Activated CD8-positive, alpha-beta T cell treated with anti-CD3 and anti-CD28 coated beads, Interleukin-2, amount 10 ng/mL, durations not matched to agents 7 days and 5 days (primary cell): ENCODE measurements at regions not wholly inside any gene's neighbourhood (a gene's known extent, or its start where the extent isn't known, plus 50 kb on each side); places are given as distances from the start of the nearest gene placed in this dataset.
"Not testable (repeated sequence)": the region's sequence is repeated elsewhere in the genome, so short reads cannot be mapped to it uniquely, and the experiment has no call there.

Experiments used
- ATAC-seq: fragments of 150-1000 bp; cut with Tn5 transposase; one replicate; pipeline ENCODE4 v1.10.0; 2021; ENCODE audit warnings: moderate library complexity
- CTCF ChIA-PET: fragments of 350-600 bp; sonication (Branson Sonifier 250); formaldehyde crosslinking; loops from one replicate; lab custom pipeline; 2021; ENCODE audit warnings: antibody characterized with exemption; lab: Charles Lee
- POLR2A ChIA-PET: fragments of 350-600 bp; sonication (Branson Sonifier 250); formaldehyde crosslinking; loops from one replicate; lab custom pipeline; 2021; ENCODE audit warnings: antibody characterized with exemption; lab: Charles Lee
- DNase-seq: peaks from one replicate; pipeline ENCODE4 v3.0.0-alpha.2; 2020
- H3K27ac Mint-ChIP-seq: one replicate; pipeline ENCODE4 v1.8.0; 2021; ENCODE audit warnings: mild to moderate bottlenecking, mixed read lengths
- H3K27me3 Mint-ChIP-seq: one replicate; pipeline ENCODE4 v1.8.0; 2021; ENCODE audit warnings: low read depth, mixed read lengths
- H3K36me3 Mint-ChIP-seq: one replicate; pipeline ENCODE4 v1.8.0; 2021; ENCODE audit warnings: low read depth, mixed read lengths
- H3K4me1 Mint-ChIP-seq: one replicate; pipeline ENCODE4 v1.8.0; 2021; ENCODE audit warnings: low read depth, mixed read lengths
- H3K4me3 Mint-ChIP-seq: one replicate; pipeline ENCODE4 v1.8.0; 2021; ENCODE audit warnings: mild to moderate bottlenecking, mixed read lengths
- H3K9me3 Mint-ChIP-seq: one replicate; pipeline ENCODE4 v1.8.0; 2022; ENCODE audit warnings: mixed read lengths; ENCODE audit not compliant: insufficient read depth

DNA sequence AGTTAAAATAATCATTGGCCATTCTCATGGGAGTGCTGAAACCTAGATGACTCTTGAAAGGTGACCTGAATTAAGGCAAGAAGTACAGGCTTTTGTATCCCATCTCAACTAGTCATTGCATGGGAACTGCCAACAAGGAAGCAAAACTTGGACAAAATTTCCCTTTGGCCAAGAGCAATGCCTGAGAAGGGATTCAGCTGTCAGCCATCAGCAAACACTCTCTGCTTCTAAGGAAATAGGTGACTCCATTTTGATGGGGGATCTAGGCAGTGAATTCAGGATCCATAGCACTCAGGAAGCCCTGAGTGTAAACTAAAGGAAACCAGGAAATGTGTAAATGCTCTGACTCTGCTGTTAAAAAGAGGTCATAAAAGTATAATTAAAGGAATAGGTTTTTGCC, 221.5 kb upstream of the TMEM229A start:
- H3K27me3 Mint-ChIP-seq = no peaks in the 10 kb centered on the region
- H3K4me1 Mint-ChIP-seq = no peaks in the 10 kb centered on the region
- no peak overlapping the region for H3K4me3 Mint-ChIP-seq
- H3K9me3 Mint-ChIP-seq = peaks cover 4% of the 10 kb centered on the region
- ATAC-seq (no peak), DNase-seq (no peak)
- POLR2A ChIA-PET = no interaction called here
- H3K27ac Mint-ChIP-seq = no peak overlapping the region
- CTCF ChIA-PET = no interaction called here
- H3K36me3 Mint-ChIP-seq = no peaks in the 10 kb centered on the region

DNA sequence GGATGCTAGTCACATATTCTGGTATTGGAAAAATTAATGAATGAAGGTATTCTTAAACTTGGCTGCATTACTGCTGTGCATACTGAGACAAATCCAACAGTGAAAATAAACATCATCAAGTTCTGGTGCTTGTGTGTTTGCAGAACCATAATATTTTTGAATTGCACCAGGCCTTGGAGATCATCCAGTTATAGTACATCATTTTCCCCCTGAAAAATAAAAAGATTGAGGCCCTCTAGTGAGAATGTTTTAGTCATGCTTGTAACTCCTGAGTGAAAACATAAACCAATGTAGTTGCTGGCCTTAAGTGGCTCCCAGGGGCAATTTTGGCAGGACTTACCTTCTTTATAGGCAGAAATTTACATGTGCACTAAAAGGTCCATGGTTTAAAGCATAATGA, 218.8 kb upstream of the TMEM229A start:
- Mint-ChIP-seq H3K9me3 (peaks cover 4% of the 10 kb centered on the region), H3K4me1 (no peaks in the 10 kb centered on the region), H3K27me3 (no peaks in the 10 kb centered on the region), H3K4me3 (no peak overlapping the region), H3K27ac (no peak overlapping the region), H3K36me3 (no peaks in the 10 kb centered on the region)
- CTCF ChIA-PET = no interaction called here
- DNase-seq = no peak
- ATAC-seq = no peak
- POLR2A ChIA-PET = no interaction called here

DNA sequence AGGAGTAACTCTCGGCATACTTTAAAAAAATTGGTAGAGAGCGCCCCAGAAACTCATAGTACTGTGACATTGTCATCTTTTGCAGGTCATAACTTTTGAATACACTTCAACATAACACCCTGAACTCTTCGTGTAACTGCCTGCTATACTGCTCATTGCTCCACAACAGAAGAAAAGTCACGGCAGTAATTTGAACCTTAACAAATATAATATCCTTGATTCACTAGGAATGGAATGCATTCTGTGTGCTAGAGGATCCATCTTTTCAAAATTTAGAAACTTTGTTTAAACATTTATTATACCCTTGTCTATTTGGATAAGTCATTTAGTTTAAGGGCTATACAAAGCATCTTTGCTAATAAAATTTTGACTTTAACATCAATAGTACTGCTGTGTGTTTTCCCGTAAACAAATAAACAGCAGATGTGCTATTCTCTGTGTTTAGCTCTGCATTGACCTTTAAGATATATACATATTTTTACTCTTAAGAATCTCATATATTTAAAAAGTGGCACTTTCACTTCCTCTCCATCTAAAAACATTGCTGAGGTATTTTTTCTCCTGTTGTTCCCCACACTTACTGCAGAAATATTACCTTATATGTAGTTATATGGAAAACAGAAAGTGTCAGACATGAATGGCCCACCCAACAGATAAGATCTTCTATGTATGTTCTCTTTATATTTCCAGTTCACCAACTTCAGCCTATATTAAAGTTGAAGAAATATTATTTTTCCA, 217.6 kb upstream of the TMEM229A start:
- Mint-ChIP-seq H3K9me3 (peaks cover 4% of the 10 kb centered on the region), H3K27ac (no peak overlapping the region), H3K27me3 (no peaks in the 10 kb centered on the region), H3K36me3 (no peaks in the 10 kb centered on the region), H3K4me3 (no peak overlapping the region), H3K4me1 (no peaks in the 10 kb centered on the region)
- POLR2A ChIA-PET = no interaction called here
- CTCF ChIA-PET = no interaction called here
- DNase-seq (no peak), ATAC-seq (no peak)

DNA sequence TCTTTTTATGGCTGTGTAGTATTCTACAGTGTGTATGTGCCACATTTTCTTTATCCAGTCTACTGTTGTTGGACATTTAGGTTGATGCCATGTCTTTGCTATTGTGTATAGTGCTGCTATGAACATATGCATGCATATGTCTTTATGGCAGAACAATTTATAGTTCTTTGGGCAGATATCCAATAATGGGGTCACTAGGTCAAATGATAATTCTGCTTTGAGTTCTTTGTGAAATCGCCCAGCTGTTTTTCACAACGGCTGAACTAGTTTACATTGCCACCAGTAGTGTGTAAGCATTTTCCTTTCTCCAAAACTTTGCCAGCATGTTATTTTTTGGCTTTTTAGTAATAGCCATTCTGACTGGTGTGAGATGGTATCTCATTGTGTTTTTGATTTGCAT, 214.8 kb upstream of the TMEM229A start:
- ChIA-PET POLR2A (no interaction called here), CTCF (no interaction called here)
- Mint-ChIP-seq H3K9me3 (no peaks in the 10 kb centered on the region), H3K36me3 (no peaks in the 10 kb centered on the region), H3K27ac (no peak overlapping the region), H3K4me1 (no peaks in the 10 kb centered on the region), H3K4me3 (no peak overlapping the region), H3K27me3 (no peaks in the 10 kb centered on the region)
- DNase-seq (no peak), ATAC-seq (no peak)

DNA sequence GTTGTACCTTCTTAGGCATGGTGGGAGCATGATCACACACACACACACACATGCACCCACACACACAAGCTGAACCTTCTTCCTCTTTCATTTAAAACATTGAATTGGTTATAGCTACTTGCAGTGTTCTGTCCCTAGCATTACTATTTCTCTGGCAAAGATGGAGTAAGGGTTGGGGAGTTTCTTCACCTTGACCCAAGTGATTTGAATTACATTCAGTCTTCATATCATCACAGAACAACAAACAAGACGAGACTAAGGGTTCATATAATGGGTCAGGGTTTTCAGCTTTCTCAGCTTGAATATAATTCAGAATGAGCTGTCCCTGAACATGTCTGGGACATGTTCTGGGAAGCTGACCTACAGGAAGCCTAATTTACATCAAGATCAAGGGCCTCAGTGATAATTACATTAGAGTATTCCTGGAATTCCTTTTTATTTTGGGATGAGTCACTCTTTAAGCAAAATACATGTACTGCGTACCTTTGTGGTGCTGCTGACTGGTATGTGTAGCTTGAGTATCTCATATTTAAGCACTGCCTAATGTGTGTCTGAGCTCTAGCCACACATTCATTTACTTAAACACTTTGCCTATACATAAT, 213.5 kb upstream of the TMEM229A start:
- no peaks in the 10 kb centered on the region for H3K36me3 Mint-ChIP-seq
- H3K27me3 Mint-ChIP-seq = no peaks in the 10 kb centered on the region
- no peaks in the 10 kb centered on the region for H3K4me1 Mint-ChIP-seq
- CTCF ChIA-PET = no interaction called here
- H3K27ac Mint-ChIP-seq = no peak overlapping the region
- DNase-seq = no peak
- no peak for ATAC-seq
- POLR2A ChIA-PET = no interaction called here
- no peak overlapping the region for H3K4me3 Mint-ChIP-seq
- H3K9me3 Mint-ChIP-seq = no peaks in the 10 kb centered on the region

DNA sequence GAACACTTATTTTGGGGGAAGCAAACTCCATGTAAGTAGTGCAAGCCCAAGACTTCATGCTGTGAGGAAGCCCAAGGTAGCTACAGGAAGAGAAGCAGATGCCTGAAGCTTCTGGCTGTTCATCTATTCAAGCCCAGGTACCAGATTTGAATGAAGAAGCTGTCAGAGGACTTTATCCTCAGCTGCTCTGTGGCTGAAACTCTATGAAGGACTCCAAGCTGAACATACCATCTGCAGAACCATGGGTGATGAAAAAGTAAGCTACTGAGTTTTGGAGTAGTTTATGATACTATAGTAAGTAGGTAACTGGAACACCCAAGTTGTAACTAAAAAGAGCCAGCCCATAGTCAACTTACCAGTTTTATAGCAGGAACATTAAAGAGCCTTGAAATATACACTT, 211.6 kb upstream of the TMEM229A start:
- H3K4me1 Mint-ChIP-seq, CTCF ChIA-PET, H3K9me3 Mint-ChIP-seq, H3K36me3 Mint-ChIP-seq, H3K27ac Mint-ChIP-seq, ATAC-seq, H3K4me3 Mint-ChIP-seq, POLR2A ChIA-PET, DNase-seq, H3K27me3 Mint-ChIP-seq: not testable (repeated sequence)

DNA sequence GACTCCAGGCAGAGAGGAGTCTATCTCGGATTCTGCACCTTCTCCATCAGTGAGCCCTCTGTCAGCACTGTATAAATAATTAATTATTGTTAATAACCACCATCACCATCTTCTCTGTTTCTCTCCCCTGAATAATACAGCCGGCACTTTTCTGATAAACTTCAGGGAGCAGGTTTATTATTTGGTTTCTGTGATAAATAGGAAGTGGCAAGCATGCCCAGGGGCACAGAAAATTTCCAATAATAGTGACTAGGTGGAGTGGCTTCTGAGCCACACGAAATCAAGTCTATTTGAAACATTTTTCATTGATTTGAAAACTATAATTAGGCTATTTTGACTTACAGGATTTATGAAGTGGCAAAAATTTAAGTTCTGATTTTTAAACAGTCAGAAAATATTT, 186.8 kb upstream of the TMEM229A start:
- Mint-ChIP-seq H3K27ac (no peak overlapping the region), H3K36me3 (no peaks in the 10 kb centered on the region), H3K9me3 (peaks cover 5% of the 10 kb centered on the region), H3K27me3 (no peaks in the 10 kb centered on the region), H3K4me1 (no peaks in the 10 kb centered on the region), H3K4me3 (no peak overlapping the region)
- ATAC-seq = no peak
- no peak for DNase-seq
- ChIA-PET POLR2A (no interaction called here), CTCF (no interaction called here)

DNA sequence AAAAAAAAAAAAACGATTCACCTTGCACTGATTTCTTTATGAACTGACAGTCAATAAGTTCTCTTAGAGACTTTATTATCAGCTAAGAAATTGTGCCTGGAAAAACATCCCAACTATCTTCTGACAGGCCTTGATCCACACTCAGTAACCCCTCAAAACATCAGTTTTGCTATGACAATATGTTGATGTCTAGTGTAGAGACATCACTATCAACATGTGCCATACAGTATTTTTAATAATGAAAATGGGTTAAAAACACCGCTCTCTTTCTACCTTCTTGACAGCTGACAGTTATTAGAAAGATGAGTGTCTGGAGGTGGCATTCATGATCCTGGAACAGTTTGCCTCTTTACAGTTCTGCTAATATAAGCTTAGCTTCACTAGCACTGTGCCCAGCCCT, 175.8 kb upstream of the TMEM229A start:
- ChIA-PET POLR2A (no interaction called here), CTCF (no interaction called here)
- DNase-seq = no peak
- H3K27me3 Mint-ChIP-seq = no peaks in the 10 kb centered on the region
- no peaks in the 10 kb centered on the region for H3K9me3 Mint-ChIP-seq
- H3K36me3 Mint-ChIP-seq = no peaks in the 10 kb centered on the region
- no peak overlapping the region for H3K27ac Mint-ChIP-seq
- no peak overlapping the region for H3K4me3 Mint-ChIP-seq
- no peak for ATAC-seq
- H3K4me1 Mint-ChIP-seq = no peaks in the 10 kb centered on the region

DNA sequence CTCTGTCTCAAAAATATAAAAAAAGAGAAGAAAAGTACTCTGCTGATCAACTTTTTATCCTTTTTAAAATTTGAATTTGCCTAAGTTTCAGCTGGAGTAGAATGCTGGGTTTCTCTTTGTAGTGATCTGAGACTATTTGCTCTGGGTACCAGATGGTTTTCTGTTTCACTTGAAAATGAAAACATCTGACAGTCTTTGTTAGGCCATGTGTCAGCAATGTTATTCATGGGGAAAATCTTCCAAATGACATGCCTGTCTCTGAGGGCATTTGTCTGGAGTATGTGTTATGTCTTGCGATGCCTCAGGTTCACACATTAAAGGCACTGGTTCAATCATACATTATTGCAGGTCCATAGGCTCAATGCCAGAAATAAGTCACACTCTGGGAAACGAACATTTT, 175.3 kb upstream of the TMEM229A start:
- DNase-seq (no peak), ATAC-seq (no peak)
- Mint-ChIP-seq H3K36me3 (no peaks in the 10 kb centered on the region), H3K9me3 (no peaks in the 10 kb centered on the region), H3K4me3 (no peak overlapping the region), H3K27me3 (no peaks in the 10 kb centered on the region), H3K27ac (no peak overlapping the region), H3K4me1 (no peaks in the 10 kb centered on the region)
- ChIA-PET POLR2A (no interaction called here), CTCF (no interaction called here)

DNA sequence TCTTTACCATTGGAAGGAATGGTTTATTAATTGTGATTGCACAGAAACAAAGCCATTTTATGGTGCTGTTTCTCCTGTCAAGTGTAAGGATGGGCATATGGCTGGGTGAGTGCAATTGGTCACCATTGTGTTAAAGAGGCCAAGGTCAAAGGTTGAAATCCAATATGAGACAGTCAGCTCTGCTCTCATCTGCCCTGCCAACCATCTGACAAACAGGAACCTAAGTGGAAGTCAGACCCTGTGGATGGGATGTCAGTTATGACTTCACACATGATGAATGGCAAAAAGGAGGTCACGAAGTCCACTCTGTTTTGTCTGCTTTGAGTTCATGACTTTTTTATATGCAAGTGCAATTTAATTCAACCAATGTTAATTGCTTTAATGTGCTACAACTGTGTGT, 172.7 kb upstream of the TMEM229A start:
- Mint-ChIP-seq H3K9me3 (no peaks in the 10 kb centered on the region), H3K4me3 (no peak overlapping the region), H3K36me3 (no peaks in the 10 kb centered on the region), H3K27me3 (no peaks in the 10 kb centered on the region), H3K27ac (no peak overlapping the region), H3K4me1 (no peaks in the 10 kb centered on the region)
- DNase-seq (no peak), ATAC-seq (no peak)
- POLR2A ChIA-PET = no interaction called here
- CTCF ChIA-PET = no interaction called here

DNA sequence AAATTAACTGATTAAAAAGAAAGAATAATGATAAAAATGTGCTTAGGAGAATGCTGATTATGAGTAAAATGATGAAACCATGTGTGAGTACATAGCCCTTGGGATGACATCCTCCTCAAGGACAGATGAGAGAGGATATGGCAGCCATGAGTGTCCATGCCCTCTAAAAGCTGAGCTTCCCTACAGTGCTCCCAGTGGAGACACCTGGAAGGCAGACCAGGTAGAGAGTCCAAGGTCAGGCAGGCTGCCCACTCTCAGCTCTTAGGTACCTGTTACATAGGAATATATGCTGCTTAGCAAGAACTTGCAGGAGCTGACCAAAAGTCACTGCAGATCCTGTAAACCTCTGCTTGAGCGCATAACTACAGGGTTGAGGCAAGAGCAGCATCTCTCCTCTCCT, 169.7 kb upstream of the TMEM229A start:
- no peak for ATAC-seq
- H3K4me3 Mint-ChIP-seq = no peak overlapping the region
- H3K36me3 Mint-ChIP-seq = no peaks in the 10 kb centered on the region
- DNase-seq = no peak
- CTCF ChIA-PET = no interaction called here
- POLR2A ChIA-PET = no interaction called here
- H3K27ac Mint-ChIP-seq = no peak overlapping the region
- no peaks in the 10 kb centered on the region for H3K9me3 Mint-ChIP-seq
- H3K27me3 Mint-ChIP-seq = no peaks in the 10 kb centered on the region
- H3K4me1 Mint-ChIP-seq = no peaks in the 10 kb centered on the region

DNA sequence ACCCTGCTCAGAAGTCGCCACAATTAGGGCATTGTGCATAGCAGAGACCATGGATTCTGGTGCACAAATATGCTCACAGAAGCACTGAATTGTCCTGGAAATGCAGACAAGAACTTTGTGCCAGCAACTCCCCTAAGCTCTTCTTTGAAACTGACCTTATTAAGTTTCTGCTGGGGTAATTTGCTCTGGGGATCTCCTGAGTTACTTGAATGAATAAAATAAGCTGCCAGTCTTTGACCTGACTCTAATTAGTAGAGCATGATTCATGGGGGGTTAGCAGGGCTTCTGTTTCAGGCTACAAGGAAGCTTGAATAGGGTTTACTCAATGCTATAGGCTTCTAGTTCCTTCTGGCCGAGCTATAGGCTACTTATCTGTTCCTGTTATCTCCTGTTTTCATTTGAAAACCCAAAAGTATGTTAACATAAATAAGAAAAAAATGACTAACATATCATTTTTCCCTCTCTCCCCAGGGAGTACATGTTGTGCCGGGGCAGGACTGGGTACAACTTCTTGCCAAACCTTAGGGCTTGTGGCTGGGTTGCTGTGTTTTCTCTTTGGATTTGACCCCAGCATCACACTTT, 169.0 kb upstream of the TMEM229A start:
- Mint-ChIP-seq H3K36me3 (no peaks in the 10 kb centered on the region), H3K4me1 (no peaks in the 10 kb centered on the region), H3K9me3 (no peaks in the 10 kb centered on the region), H3K27ac (no peak overlapping the region), H3K27me3 (no peaks in the 10 kb centered on the region), H3K4me3 (no peak overlapping the region)
- no peak for ATAC-seq
- ChIA-PET POLR2A (no interaction called here), CTCF (no interaction called here)
- no peak for DNase-seq
